Pancreas (tissue), 10 donors: ENCODE measurements at regions not wholly inside any gene's neighbourhood (a gene's known extent, or its start where the extent isn't known, plus 50 kb on each side); places are given as distances from the start of the nearest gene placed in this dataset.

Experiments
- ATAC-seq, 4 donors: fragments of 200-7000 bp; cut with Tn5 transposase; one replicate each; pipeline versions ENCODE4 v1.8.0 to v1.9.1; 2020; ENCODE audit warnings: mild to moderate bottlenecking in 4 of 4, moderate library complexity in 4 of 4
- DNase-seq, 6 donors: peaks; one replicate each; pipeline ENCODE4 v3.0.0-alpha.2; 2020
- FAIRE-seq: peaks from 2 replicates; lab custom pipeline; 2012; peaks lifted over from hg19 to GRCh38; lab: Jason Lieb, UNC
- H3K27ac ChIP-seq, 4 donors: fragments of 200-600 bp; sonication (generic); 1 replicate in 3 of 4; 2 replicates in 1 of 4; pipeline versions ENCODE4 v1.5.0 to v1.8.0; 2020
- H3K27me3 ChIP-seq, 4 donors: fragments of 200-600 bp; one replicate each; pipeline ENCODE4 v1.8.0; 2021
- H3K36me3 ChIP-seq, 3 donors: fragments of 200-600 bp; sonication (generic) in 1 of 3; one replicate each; pipeline versions ENCODE4 v1.5.0 to v1.8.0; 2020 to 2021
- H3K4me1 ChIP-seq, 3 donors: fragments of 200-600 bp; one replicate each; pipeline ENCODE4 v1.8.0; 2021
- H3K4me3 ChIP-seq, 4 donors: fragments of 200-600 bp; sonication (generic) in 2 of 4; one replicate each; pipeline versions ENCODE4 v1.5.0 to v1.8.0; 2020 to 2021
- H3K9me3 ChIP-seq, 4 donors: fragments of 200-600 bp; one replicate each; pipeline ENCODE4 v1.8.0; 2021
- WGBS, 2 donors: extraction: QIAGEN DNeasy Blood & Tissue Kit; methylation state at CpG; one replicate each; pipeline ENCODE4 v1.1.7; 2013; 5-methylcytosine and 5-hydroxymethylcytosine counted together
- intact Hi-C, 3 donors: fragments of 100-400 bp; cut with DNase I; formaldehyde crosslinking; loops; one replicate each; pipeline versions ENCODE4 v1.11.1 to v1.14.2; 2022
- TF ChIP-seq, protein P1 (sequence below), 4 donors: fragments of 200-600 bp; sonication (generic) in 3 of 4; IDR thresholded peaks; one replicate each; pipeline versions ENCODE4 v1.5.0 to v1.8.0; 2021; ENCODE audit warnings: antibody characterized with exemption in 4 of 4
- donor health status: healthy with polysubstance abuse.
- donor health status: DM: no; HTN: no; CAD: no; lungs with moderate emphysema.
- donor health status: DM: no; HTN: no; CAD: no.
- donor health status: control.
- donor health status: control.
- donor health status: Bipolar disorder and iron deficiency.
- donor health status: DM: yes; HTN: yes; CAD: no.
- donor health status: DM: no; HTN: no; CAD: no.
- donor health status: DM: no; HTN: no; CAD: no.
- donor health status: DM: yes; HTN: yes; CAD: no.

DNA sequence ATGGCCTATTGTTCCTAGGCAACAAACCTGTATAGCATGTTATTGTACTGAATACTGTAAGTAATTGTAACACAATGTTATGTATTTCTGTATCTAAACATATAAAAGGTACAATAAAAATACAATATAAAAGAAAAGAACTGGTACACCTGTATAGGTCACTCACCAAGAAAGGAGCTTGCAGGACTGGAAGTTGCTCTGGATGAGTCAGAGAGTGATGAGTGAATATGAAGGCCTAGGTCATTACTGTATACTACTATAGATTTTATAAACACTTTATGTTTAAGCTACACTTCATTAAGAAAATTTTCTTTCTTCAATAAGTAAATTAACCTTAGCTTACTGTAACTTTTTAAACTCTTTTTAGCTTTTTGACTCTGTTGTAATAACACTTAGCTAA, 559.9 kb downstream of the PLPP3 start:
- TF ChIP-seq, protein P1, sequence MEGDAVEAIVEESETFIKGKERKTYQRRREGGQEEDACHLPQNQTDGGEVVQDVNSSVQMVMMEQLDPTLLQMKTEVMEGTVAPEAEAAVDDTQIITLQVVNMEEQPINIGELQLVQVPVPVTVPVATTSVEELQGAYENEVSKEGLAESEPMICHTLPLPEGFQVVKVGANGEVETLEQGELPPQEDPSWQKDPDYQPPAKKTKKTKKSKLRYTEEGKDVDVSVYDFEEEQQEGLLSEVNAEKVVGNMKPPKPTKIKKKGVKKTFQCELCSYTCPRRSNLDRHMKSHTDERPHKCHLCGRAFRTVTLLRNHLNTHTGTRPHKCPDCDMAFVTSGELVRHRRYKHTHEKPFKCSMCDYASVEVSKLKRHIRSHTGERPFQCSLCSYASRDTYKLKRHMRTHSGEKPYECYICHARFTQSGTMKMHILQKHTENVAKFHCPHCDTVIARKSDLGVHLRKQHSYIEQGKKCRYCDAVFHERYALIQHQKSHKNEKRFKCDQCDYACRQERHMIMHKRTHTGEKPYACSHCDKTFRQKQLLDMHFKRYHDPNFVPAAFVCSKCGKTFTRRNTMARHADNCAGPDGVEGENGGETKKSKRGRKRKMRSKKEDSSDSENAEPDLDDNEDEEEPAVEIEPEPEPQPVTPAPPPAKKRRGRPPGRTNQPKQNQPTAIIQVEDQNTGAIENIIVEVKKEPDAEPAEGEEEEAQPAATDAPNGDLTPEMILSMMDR (IDR thresholded peaks at IDR 0.05): no peak
- Histone ChIP-seq H3K27ac (no peak overlapping the region), H3K4me3 (no peak overlapping the region), H3K36me3 (no peaks in the 10 kb centered on the region), H3K27me3 (no peaks in the 10 kb centered on the region), H3K9me3 (no peaks in the 10 kb centered on the region), H3K4me1 (no peaks in the 10 kb centered on the region)
- intact Hi-C loops: no loop called here
- DNase-seq (no peak), ATAC-seq (no peak), FAIRE-seq (no peak)

DNA sequence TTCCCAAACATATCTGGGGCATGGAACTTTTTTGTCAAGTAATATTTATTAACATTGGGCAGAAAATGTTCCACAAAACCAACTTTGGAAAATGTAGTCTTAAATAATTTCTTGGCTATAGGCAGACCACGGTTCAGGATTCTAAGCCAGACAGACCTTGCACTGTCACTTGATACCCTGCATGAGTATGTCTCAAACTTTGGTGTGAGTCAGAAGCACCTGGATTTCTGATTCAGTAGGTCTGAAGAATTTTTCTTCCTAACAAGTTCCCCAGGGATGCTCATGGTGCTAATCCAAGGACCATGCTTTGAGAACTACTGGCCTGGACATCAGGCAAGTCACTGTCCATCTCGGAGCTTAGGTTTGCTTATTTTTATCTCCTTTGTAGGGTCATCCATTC, 562.0 kb downstream of the PLPP3 start:
- intact Hi-C loops: no loop called here
- DNase-seq (no peak), ATAC-seq (no peak), FAIRE-seq (no peak)
- no peaks in the 10 kb centered on the region for H3K4me1 ChIP-seq
- H3K36me3 ChIP-seq: no peaks in the 10 kb centered on the region
- TF ChIP-seq, protein P1 (IDR thresholded peaks at IDR 0.05): no peak
- WGBS, 2 donors: 71 to 78% methylated on average over 2 of the region's 2 CpGs
- H3K27ac ChIP-seq: no peak overlapping the region
- no peak overlapping the region for H3K4me3 ChIP-seq
- H3K27me3 ChIP-seq: no peaks in the 10 kb centered on the region
- H3K9me3 ChIP-seq: no peaks in the 10 kb centered on the region

DNA sequence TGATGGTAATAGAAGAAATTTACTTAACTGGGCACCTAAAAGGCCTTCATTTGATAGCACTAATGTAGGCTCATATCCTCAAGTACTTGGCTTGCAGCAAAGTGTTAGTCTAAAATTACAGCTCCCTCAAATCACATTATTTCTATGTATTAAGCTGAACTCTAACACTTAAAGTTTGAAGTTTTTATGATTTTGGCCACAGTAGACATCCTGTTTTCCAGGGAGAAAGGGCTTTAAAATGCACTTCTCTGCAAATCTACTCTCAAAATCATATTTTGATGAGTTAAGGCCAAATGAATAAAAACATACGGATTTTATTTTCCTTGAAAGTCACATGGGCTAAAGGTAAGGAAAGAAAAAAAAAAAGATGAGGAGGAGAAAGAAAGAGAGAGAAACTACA, 575.5 kb downstream of the PLPP3 start:
- TF ChIP-seq, protein P1 (IDR thresholded peaks at IDR 0.05): no peak
- Histone ChIP-seq H3K4me1 (no peaks in the 10 kb centered on the region), H3K4me3 (no peak overlapping the region), H3K27me3 (no peaks in the 10 kb centered on the region), H3K36me3 (no peaks in the 10 kb centered on the region), H3K9me3 (no peaks in the 10 kb centered on the region), H3K27ac (no peak overlapping the region)
- ATAC-seq (no peak), FAIRE-seq (no peak), DNase-seq (no peak)
- 74 to 93% methylated on average over 1 of the region's 1 CpG for WGBS, 2 donors
- intact Hi-C loops: no loop called here

DNA sequence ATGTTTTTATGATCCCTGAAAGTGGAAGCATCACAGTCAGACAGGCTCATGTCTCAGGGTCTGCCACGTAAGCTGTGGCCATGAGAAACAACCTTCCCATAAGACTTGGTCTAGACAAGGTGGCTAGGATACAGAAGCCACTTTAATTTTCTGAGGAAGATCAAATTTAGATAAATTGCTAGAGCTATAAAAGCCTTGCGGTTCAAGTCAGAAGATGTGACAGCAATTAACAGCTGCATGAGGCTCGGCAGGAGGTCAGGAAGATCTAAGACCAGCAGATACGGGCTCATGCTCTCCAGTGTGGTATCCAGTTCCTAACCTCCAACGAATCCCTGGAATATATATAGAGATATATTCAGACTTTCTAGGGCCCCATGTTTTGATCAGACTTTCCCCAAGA, 577.1 kb downstream of the PLPP3 start:
- Histone ChIP-seq H3K27me3 (no peaks in the 10 kb centered on the region), H3K27ac (no peak overlapping the region), H3K4me1 (no peaks in the 10 kb centered on the region), H3K4me3 (no peak overlapping the region), H3K36me3 (no peaks in the 10 kb centered on the region), H3K9me3 (no peaks in the 10 kb centered on the region)
- no peak for ATAC-seq
- no peak for DNase-seq
- intact Hi-C loops: no loop called here
- FAIRE-seq: no peak
- TF ChIP-seq, protein P1 (IDR thresholded peaks at IDR 0.05): no peak
- WGBS, 2 donors: 67 to 72% methylated on average over 5 of the region's 5 CpGs

DNA sequence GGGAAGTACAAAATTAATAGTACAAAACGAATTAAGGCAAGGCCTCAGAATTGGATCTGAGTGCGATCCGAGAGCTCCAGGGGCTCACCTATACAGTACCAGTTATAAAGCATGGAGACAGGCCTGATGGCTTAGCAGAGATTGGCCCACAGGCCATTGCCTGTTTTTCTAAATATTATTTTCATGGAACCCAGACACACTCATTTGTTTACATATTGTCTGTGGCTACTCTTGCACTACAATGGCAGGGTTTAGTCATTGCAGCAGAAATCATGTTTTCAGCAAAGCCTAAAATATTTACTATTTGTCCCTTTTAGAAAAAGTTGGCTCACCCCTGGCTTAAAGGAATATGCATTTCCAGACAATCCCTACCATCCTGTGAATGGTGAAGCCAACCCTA, 578.9 kb downstream of the PLPP3 start:
- 81 to 97% methylated on average over 3 of the region's 3 CpGs for WGBS, 2 donors

More for the DNA sequence above, 578.9 kb downstream of the PLPP3 start:
- Histone ChIP-seq H3K9me3 (no peaks in the 10 kb centered on the region), H3K27ac (no peak overlapping the region), H3K4me3 (no peak overlapping the region), H3K36me3 (no peaks in the 10 kb centered on the region), H3K27me3 (no peaks in the 10 kb centered on the region), H3K4me1 (no peaks in the 10 kb centered on the region)
- intact Hi-C loops: no loop called here
- ATAC-seq (no peak), FAIRE-seq (no peak), DNase-seq (no peak)
- TF ChIP-seq, protein P1 (IDR thresholded peaks at IDR 0.05): no peak
